NCI-H82 (cell line): ENCODE measurements at regions not wholly inside any gene's neighbourhood (a gene's known extent, or its start where the extent isn't known, plus 50 kb on each side); places are given as distances from the start of the nearest gene placed in this dataset.

Experiments used
- DNase-seq: peaks from one replicate; lab custom pipeline; 2025; lab: John Stamatoyannopoulos, UW

GRCh38 chr7:86972072-86972471 is 87.4 kb downstream of the ELAPOR2 start:
- no peak for DNase-seq

DNA sequence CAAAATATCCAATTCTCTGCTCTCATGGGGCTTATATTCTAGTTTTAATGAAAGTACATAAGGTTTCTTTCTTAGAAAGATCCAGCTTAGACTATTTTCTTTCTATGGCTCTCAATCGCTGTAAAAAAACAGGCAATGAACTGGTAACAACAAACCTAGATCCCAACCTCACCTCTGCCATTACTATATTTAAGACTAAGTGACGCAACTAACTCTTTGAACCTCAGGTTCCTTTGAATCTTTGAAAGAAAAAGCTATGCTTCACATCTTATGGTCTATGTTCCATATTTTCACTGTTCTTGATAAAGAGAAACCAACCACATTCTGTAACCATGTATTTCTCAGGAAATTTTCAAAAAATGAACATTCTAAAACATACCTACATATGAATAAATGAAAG is 88.5 kb downstream of the ELAPOR2 start:
- DNase-seq = no peak

- no peak for DNase-seq
These were observed 88.9 kb downstream of the ELAPOR2 start for GRCh38 chr7:86970547-86970946.

DNA sequence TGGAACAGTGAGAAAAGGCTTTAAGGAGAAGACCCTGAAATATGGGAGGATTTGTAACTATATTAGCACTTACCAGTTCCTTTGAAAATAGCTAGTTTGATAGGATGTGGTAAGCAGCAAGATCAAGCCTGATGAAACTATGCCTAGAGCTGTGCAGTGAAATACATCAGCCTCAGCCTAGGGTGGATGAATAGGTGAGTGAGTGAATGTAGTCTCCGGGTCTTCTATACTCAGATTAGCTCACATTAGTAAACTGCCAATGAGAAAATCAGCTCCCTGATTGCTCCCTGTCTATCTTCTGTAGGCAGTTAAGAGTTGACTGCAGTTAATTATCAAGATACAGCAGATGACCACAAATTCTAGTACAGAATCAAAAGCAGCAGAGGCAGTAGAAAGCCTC is 89.6 kb downstream of the ELAPOR2 start:
- no peak for DNase-seq

DNA sequence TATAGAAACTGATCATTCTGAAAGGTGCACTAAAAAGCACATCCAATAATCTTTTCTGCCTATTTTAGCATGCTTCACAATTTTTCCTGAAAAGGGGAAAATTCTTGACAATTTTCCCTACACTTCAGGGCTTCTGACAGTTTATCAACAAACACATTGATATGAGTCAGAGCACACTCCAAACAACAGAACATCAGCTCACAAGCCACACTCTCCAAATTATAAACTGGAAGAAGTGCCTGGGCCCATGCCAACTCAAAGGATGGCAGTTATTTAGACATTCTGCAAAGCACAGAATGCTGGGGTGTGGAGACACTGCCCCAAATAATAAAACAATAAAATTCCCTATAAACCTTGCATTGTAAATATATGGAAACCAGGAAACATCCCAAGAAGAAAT is 90.8 kb downstream of the ELAPOR2 start:
- no peak for DNase-seq

GRCh38 chr7:86966916-86967315 is 92.5 kb downstream of the ELAPOR2 start:
- DNase-seq = no peak

DNA sequence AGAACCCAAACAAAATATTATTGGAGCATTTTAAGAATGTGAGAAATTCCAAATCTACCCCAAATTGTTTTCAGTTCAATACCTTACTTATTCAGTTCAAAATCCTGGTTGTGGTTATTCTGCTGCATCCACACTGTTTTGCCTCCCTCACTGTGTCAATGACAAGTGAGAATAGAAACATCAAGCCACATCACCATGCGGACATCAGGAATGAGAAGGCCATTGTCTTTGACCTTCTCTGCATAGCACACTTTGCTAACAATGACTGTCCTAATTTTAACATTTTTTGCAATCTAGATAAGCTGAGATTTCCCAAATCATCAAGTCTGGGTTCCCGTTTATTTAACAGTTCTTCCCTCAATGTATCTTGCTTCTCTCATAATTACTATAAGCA is 93.7 kb downstream of the ELAPOR2 start:
- DNase-seq = no peak

GRCh38 chr7:86964973-86965726 is 94.3 kb downstream of the ELAPOR2 start:
- no peak for DNase-seq

- DNase-seq = peak; percentile 26
These were observed 95.7 kb downstream of the ELAPOR2 start for GRCh38 chr7:86963599-86964230.

GRCh38 chr7:86962623-86963022 is 96.8 kb downstream of the ELAPOR2 start:
- no peak for DNase-seq

DNA sequence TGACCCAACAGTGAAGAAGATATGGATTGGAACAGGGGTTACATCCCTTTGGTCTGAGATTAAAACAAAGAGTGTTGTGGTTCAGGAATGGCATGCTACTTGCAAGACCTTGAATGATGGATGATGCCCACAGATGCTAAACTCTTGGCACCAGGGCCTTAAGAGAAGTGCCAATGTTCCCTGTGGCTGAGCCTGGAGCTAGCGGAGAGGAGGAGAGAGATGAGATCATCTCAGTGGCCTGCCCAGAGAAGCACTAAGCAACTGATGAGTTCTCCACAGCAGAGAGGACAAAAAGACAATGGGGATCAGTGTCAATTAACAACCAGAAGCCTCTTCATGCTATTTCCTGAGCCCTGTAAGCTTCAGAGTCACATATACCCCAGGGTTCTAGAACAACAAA is 97.8 kb downstream of the ELAPOR2 start:
- no peak for DNase-seq

GRCh38 chr7:86958380-86958779 is 101.1 kb downstream of the ELAPOR2 start:
- DNase-seq = no peak

GRCh38 chr7:86956567-86956966 is 102.9 kb downstream of the ELAPOR2 start:
- DNase-seq = no peak

GRCh38 chr7:86955895-86956503 is 103.5 kb downstream of the ELAPOR2 start:
- DNase-seq = no peak

DNA sequence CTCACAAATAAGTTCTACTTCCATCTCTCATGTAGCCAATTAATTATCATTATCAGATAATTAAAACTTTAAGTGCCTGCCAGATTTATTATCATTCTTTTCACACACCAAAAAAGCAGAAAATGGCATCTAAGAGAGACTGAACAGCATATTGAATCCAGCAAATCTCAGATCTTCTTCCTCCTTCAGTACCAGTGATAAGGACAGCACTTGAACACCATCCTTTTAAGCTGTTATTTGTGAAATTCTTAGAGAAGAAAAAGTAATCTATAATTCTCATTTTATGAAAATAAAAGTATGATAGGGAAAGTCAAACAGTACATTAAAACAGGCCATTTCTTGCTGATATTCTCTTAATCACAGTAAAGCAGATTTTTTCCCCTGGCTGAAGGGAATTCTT is 104.5 kb downstream of the ELAPOR2 start:
- DNase-seq = no peak

DNA sequence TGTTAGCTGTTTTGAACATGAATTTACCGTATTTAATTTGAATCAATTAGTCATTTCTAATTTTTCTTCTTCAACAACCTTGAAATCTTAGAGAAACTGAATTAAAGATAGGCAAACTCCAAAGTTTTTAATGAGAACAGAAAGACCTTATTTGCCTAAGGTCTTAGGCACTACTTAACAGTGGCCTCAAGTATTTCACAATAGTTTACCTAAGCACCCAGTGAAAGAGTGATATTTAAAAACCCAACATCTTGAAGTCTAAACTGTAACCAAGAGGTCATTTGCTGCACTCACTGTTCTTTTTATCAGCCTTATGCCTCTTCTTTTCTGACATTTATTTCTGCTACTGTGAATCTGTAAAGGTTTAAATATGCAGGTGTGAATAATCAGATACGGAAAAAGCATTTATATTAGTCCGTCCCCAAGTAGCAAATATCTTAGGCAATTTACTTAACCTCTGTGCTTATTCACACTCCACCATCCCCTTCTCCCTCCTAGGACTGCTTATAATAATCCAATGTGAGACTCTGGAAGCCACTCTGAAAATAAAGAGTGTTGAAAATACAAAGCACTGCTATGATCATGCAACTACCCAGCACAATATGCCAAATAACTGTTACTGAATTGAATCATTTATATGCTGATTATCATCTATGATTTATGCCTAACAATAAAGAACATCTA is 105.7 kb downstream of the ELAPOR2 start:
- DNase-seq = no peak

DNA sequence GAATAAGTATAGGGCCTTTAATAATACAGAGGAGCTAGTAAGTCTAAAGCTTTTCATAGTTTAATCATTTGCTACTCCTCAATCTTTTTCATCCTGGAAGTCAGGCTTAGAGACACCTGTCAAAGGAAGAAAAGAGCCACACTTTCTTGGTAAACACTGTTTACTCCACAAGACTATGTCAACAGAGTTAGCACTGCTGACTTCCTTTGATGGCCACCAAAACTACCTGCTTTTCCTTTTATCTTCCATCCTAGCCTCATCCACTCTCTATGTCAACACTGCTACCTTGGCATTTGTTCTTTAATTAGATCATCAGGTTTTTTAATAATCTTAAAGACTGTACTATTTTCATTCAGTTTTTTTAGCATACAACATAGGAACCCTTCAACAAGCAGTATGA is 106.2 kb downstream of the ELAPOR2 start:
- DNase-seq = no peak

DNA sequence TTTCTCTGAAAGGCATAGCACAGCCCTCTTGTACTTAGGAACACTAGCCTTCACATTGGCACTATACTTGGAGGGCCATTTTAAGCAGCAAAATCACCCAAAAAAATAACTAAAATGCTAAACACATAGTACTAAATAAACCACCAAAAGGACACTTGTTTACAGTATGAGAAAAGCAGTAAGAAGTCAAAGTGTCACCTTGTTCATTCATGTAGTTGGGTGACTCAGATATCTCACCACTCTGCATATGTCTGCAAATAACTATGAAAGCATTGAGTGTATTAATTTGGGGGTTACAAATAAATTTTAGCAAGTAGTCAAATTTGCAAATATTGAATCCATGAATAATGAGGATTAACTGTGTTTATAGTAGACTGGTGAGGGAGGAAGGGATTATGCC is 107.6 kb downstream of the ELAPOR2 start:
- DNase-seq = no peak

GRCh38 chr7:86950944-86951343 is 108.5 kb downstream of the ELAPOR2 start:
- DNase-seq = no peak

- no peak for DNase-seq
These were observed 109.1 kb downstream of the ELAPOR2 start for GRCh38 chr7:86950360-86950759.

GRCh38 chr7:86949779-86950260 is 109.6 kb downstream of the ELAPOR2 start:
- no peak for DNase-seq

- DNase-seq = no peak
These were observed 110.2 kb downstream of the ELAPOR2 start for GRCh38 chr7:86949052-86949778.
